OCI-LY3 (cell line): ENCODE measurements at regions not wholly inside any gene's neighbourhood (a gene's known extent, or its start where the extent isn't known, plus 50 kb on each side); places are given as distances from the start of the nearest gene placed in this dataset.

ENCODE experiments used
- EZH2phosphoT487 ChIP-seq: fragments of 200-600 bp; shearing (Covaris generic); IDR thresholded peaks from 2 replicates; pipeline ENCODE4 v1.6.1; 2018; ENCODE audit warnings: antibody characterized with exemption, mixed run types, low read depth
- TF ChIP-seq, protein P1 (sequence below): fragments of 200-600, 300-600 bp; sonication (generic); IDR thresholded peaks from 2 replicates; pipeline ENCODE4 v1.5.1; 2014; ENCODE audit warnings: antibody characterized with exemption, low read length, low read depth

DNA sequence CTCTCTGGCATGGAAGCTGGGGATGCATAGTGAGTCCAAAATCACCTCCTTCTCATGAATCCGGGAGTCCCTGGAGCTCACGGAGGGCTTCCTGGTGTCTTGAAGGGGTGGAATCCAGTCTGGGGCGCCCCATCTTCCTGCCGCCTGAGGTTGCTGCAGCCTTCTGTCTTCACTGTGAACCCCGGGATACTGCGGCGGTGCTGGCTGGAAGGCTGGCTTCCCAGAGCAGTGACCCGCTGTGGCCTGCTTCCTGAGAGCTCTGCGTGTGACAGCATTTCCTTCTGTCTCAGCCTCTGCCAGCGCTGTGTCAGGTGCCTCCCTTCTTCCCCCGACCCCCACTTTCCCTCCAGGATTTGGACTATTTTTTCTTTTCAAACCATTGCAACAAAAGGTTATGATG, 98.8 kb upstream of the STOX2 start:
- TF ChIP-seq, protein P1, sequence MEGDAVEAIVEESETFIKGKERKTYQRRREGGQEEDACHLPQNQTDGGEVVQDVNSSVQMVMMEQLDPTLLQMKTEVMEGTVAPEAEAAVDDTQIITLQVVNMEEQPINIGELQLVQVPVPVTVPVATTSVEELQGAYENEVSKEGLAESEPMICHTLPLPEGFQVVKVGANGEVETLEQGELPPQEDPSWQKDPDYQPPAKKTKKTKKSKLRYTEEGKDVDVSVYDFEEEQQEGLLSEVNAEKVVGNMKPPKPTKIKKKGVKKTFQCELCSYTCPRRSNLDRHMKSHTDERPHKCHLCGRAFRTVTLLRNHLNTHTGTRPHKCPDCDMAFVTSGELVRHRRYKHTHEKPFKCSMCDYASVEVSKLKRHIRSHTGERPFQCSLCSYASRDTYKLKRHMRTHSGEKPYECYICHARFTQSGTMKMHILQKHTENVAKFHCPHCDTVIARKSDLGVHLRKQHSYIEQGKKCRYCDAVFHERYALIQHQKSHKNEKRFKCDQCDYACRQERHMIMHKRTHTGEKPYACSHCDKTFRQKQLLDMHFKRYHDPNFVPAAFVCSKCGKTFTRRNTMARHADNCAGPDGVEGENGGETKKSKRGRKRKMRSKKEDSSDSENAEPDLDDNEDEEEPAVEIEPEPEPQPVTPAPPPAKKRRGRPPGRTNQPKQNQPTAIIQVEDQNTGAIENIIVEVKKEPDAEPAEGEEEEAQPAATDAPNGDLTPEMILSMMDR: no peak
- no peak for TF ChIP-seq EZH2phosphoT487
